ENCODE measurements at regions not wholly inside any gene's neighbourhood (a gene's known extent, or its start where the extent isn't known, plus 50 kb on each side); places are given as distances from the start of the nearest gene placed in this dataset.

DNA sequence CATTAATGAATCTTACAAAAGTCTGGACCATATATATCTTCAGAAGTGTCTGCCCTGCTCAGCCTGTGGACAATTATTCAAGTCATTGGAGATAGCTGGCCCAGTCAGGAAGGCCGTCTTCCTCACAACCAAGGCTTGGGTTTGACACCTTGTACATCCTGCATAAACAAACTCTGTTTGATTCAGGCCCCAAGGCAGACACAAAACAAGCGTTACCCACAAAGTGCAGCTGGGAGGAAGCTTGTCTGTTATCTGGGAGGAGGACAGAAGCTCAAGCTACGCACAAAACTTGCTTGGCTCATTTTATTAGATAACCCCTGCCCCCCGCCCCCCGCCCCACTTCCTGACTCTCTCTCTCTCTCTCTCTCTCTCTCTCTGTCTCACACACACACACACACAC, 166.9 kb upstream of the WDR11 start:
- no peak overlapping the region for H3K4me2 ChIP-seq (ENCODE audit: low read length)
- H3K4me1 ChIP-seq (ENCODE audit: insufficient read depth, low read length, poor library complexity, severe bottlenecking) = no peaks in the 10 kb centered on the region
- intact Hi-C loops (cut with micrococcal nuclease; ENCODE audit: unreplicated experiment) = no loop called here
- H3K79me2 ChIP-seq (ENCODE audit: insufficient read depth, low read depth, low read length) = no peaks in the 10 kb centered on the region
- ChIA-PET CTCF (ENCODE audit: unreplicated experiment) (interaction anchor here (0.6 kb wide), 1 partner anchor 52 kb away, joined by 7 read pairs; no protein-coding TSS in a partner anchor), POLR2A (interaction anchor here (0.7 to 1.0 kb wide), 3 partner anchors 10 to 926 kb away, joined by 3 to 5 read pairs (median 4); no protein-coding TSS in a partner anchor)
- BruUV-seq (replicated peaks) = no TSS peak
- no peak for DNase-seq (ENCODE audit: low spot score)
- no peaks in the 10 kb centered on the region for H3K9me3 ChIP-seq (ENCODE audit: low read length)
- no peaks in the 10 kb centered on the region for H3K36me3 ChIP-seq (ENCODE audit: insufficient read depth, low read length)
- H3K27ac ChIP-seq (ENCODE audit: low read depth, low read length, poor library complexity, severe bottlenecking) = no peak overlapping the region
- no peak for TF ChIP-seq EZH2phosphoT487 (IDR thresholded peaks at IDR 0.05; ENCODE audit: borderline replicate concordance, low read depth, low read length)
- TF ChIP-seq, protein P1, sequence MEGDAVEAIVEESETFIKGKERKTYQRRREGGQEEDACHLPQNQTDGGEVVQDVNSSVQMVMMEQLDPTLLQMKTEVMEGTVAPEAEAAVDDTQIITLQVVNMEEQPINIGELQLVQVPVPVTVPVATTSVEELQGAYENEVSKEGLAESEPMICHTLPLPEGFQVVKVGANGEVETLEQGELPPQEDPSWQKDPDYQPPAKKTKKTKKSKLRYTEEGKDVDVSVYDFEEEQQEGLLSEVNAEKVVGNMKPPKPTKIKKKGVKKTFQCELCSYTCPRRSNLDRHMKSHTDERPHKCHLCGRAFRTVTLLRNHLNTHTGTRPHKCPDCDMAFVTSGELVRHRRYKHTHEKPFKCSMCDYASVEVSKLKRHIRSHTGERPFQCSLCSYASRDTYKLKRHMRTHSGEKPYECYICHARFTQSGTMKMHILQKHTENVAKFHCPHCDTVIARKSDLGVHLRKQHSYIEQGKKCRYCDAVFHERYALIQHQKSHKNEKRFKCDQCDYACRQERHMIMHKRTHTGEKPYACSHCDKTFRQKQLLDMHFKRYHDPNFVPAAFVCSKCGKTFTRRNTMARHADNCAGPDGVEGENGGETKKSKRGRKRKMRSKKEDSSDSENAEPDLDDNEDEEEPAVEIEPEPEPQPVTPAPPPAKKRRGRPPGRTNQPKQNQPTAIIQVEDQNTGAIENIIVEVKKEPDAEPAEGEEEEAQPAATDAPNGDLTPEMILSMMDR (conservative IDR thresholded peaks at IDR 0.05; ENCODE audit: low read length) = no peak
- H4K20me1 ChIP-seq (ENCODE audit: insufficient read depth, low read length) = no peaks in the 10 kb centered on the region
- H3K9me2 ChIP-seq (ENCODE audit: insufficient read depth, low read length) = no peaks in the 10 kb centered on the region
- no peak overlapping the region for H2AFZ ChIP-seq (ENCODE audit: low read length)
- H3K4me3 ChIP-seq (ENCODE audit: low read depth, low read length, poor library complexity, severe bottlenecking) = no peak overlapping the region

DNA sequence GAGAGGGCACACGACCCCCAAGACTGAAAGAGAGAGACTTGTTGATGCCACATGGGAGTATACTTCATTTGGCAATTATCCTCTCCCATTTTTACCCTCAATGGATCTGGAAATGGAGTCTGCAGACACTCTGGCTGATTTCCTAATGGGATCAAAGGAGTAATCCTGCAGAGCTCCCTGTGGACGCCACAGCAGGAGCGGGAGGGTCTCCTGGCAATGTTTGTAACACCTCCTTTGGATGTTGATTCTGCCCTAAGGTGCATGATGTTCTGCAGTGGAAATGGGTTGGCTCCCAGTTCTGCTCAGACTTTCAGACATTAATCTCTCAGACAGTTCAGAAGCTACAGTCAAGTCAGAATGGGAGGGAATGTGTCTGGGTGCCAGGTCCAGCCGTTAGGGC, 166.0 kb upstream of the WDR11 start:
- no TSS peak for BruUV-seq (replicated peaks)
- Histone ChIP-seq H4K20me1 (ENCODE audit: insufficient read depth, low read length) (no peaks in the 10 kb centered on the region), H3K4me1 (ENCODE audit: insufficient read depth, low read length, poor library complexity, severe bottlenecking) (no peaks in the 10 kb centered on the region), H2AFZ (ENCODE audit: low read length) (no peak overlapping the region), H3K4me2 (ENCODE audit: low read length) (no peak overlapping the region), H3K36me3 (ENCODE audit: insufficient read depth, low read length) (no peaks in the 10 kb centered on the region), H3K9me3 (ENCODE audit: low read length) (no peaks in the 10 kb centered on the region), H3K79me2 (ENCODE audit: insufficient read depth, low read depth, low read length) (no peaks in the 10 kb centered on the region), H3K4me3 (ENCODE audit: low read depth, low read length, poor library complexity, severe bottlenecking) (no peak overlapping the region), H3K9me2 (ENCODE audit: insufficient read depth, low read length) (no peaks in the 10 kb centered on the region), H3K27ac (ENCODE audit: low read depth, low read length, poor library complexity, severe bottlenecking) (no peak overlapping the region)
- TF ChIP-seq, protein P1 (conservative IDR thresholded peaks at IDR 0.05; ENCODE audit: low read length) = no peak
- no peak for TF ChIP-seq EZH2phosphoT487 (IDR thresholded peaks at IDR 0.05; ENCODE audit: borderline replicate concordance, low read depth, low read length)
- POLR2A ChIA-PET = no interaction called here
- CTCF ChIA-PET (ENCODE audit: unreplicated experiment) = no interaction called here
- intact Hi-C loops (cut with micrococcal nuclease; ENCODE audit: unreplicated experiment) = no loop called here
- no peak for DNase-seq (ENCODE audit: low spot score)

DNA sequence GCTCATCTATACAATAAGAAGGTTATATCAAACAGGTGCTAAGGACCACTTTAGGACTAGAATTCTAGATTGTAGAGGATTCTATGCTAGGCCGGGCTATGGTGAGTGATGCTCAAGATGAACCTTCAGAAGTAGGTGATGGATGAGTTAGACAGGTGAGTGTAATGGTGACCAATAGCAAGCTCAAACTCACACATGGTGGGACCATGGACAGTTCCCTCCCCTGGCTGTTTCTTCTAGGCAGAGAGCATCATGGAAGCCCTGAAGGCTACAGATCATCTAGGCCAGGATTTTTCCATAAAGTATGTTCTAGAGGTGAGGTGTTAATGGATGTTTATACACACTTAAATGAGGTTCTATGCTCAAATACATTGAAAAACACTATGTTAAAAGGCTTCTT, 162.2 kb upstream of the WDR11 start:
- intact Hi-C loops (cut with micrococcal nuclease; ENCODE audit: unreplicated experiment) = no loop called here
- ChIA-PET POLR2A (interaction anchor here (0.7 kb wide), 1 partner anchor 374 kb away, joined by 3 read pairs; no protein-coding TSS in a partner anchor), CTCF (ENCODE audit: unreplicated experiment) (no interaction called here)
- TF ChIP-seq, protein P1 (conservative IDR thresholded peaks at IDR 0.05; ENCODE audit: low read length) = no peak
- TF ChIP-seq EZH2phosphoT487 (IDR thresholded peaks at IDR 0.05; ENCODE audit: borderline replicate concordance, low read depth, low read length) = no peak
- Histone ChIP-seq H3K27ac (ENCODE audit: low read depth, low read length, poor library complexity, severe bottlenecking) (no peak overlapping the region), H3K79me2 (ENCODE audit: insufficient read depth, low read depth, low read length) (no peaks in the 10 kb centered on the region), H3K9me2 (ENCODE audit: insufficient read depth, low read length) (no peaks in the 10 kb centered on the region), H4K20me1 (ENCODE audit: insufficient read depth, low read length) (no peaks in the 10 kb centered on the region), H3K4me1 (ENCODE audit: insufficient read depth, low read length, poor library complexity, severe bottlenecking) (no peaks in the 10 kb centered on the region), H3K9me3 (ENCODE audit: low read length) (no peaks in the 10 kb centered on the region), H3K4me3 (ENCODE audit: low read depth, low read length, poor library complexity, severe bottlenecking) (no peak overlapping the region), H3K4me2 (ENCODE audit: low read length) (no peak overlapping the region), H3K36me3 (ENCODE audit: insufficient read depth, low read length) (no peaks in the 10 kb centered on the region), H2AFZ (ENCODE audit: low read length) (no peak overlapping the region)
- DNase-seq (ENCODE audit: low spot score) = no peak
- BruUV-seq (replicated peaks) = no TSS peak

Measured in OCI-LY7 (cell line).